GM10248 (cell line): ENCODE measurements at regions not wholly inside any gene's neighbourhood (a gene's known extent, or its start where the extent isn't known, plus 50 kb on each side); places are given as distances from the start of the nearest gene placed in this dataset.

ENCODE experiments used
- CTCF ChIA-PET: fragments of 300-600 bp; sonication (Branson Sonifier 250); formaldehyde crosslinking; extraction: SDS; loops from one replicate; lab custom pipeline; 2021; ENCODE audit warnings: antibody characterized with exemption; lab: Yijun Ruan, JAX
- POLR2A ChIA-PET: fragments of 350-650 bp; sonication (Branson Sonifier 250); formaldehyde crosslinking; extraction: SDS; loops from one replicate; lab custom pipeline; 2020; ENCODE audit warnings: antibody characterized with exemption; lab: Yijun Ruan, JAX
- DNase-seq: peaks from one replicate; pipeline ENCODE4 v3.0.0; 2012; ENCODE audit errors: extremely low spot score
- TF ChIP-seq, protein P1 (sequence below): IDR thresholded peaks from 2 replicates; pipeline ENCODE4 v1.5.1; 2012; ENCODE audit warnings: mild to moderate bottlenecking, low read depth; ENCODE audit errors: extremely low read depth, missing control alignments, control extremely low read depth

DNA sequence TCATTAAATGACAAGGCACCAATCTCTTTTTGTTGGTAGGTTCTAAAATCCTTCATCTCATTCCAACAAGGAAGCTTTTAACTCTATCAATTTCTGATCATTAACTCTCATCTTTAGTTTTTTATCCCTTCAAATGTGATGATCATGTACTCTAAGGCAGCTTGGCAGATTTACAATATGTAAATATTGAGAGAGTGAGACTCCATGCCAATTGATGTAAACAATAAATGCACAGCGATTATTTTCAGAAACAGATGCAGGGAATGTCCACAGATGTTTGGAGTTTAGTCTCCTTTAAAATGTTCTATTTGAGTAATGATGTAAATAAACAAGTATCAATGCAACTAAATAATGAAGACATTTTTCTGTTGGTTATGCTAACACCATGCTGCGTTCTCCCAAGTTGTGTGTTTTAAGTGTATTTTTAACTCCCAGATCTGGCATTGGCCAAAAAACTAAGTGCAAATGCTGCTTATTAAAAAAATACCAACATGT is 213.8 kb downstream of the AHR start:
- ChIA-PET CTCF (interaction anchor here (2.0 to 2.4 kb wide), 2 partner anchors 13 to 19 kb away, joined by 4 to 8 read pairs; no protein-coding TSS in a partner anchor), POLR2A (no interaction called here)

DNA sequence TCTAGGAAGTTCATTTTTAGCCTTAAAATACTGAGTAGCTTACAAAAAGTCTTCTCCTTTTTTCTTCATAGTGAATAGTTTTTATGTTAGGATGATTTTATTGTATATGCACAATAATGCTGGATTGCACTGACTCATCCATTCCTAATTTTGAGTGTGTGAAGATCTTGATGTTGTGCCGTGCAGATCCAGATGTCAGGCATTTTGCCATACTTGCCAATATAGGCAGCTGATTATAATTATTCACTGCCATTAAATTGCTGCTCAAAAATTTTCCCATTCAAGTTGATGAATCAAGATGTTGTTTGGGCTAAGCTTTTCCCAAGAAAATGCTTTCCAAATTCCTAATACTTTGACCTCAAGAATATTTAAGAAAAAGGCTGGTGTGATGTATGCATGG is 218.3 kb downstream of the AHR start:
- DNase-seq, result no peak
- TF ChIP-seq, protein P1, sequence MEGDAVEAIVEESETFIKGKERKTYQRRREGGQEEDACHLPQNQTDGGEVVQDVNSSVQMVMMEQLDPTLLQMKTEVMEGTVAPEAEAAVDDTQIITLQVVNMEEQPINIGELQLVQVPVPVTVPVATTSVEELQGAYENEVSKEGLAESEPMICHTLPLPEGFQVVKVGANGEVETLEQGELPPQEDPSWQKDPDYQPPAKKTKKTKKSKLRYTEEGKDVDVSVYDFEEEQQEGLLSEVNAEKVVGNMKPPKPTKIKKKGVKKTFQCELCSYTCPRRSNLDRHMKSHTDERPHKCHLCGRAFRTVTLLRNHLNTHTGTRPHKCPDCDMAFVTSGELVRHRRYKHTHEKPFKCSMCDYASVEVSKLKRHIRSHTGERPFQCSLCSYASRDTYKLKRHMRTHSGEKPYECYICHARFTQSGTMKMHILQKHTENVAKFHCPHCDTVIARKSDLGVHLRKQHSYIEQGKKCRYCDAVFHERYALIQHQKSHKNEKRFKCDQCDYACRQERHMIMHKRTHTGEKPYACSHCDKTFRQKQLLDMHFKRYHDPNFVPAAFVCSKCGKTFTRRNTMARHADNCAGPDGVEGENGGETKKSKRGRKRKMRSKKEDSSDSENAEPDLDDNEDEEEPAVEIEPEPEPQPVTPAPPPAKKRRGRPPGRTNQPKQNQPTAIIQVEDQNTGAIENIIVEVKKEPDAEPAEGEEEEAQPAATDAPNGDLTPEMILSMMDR, result no peak
- POLR2A ChIA-PET, result no interaction called here
- CTCF ChIA-PET, result interaction anchor here (1.7 kb wide), 1 partner anchor 10 kb away, joined by 3 read pairs; no protein-coding TSS in a partner anchor

More for the DNA sequence above, 213.8 kb downstream of the AHR start:
- no peak for DNase-seq
- TF ChIP-seq, protein P1, result no peak

DNA sequence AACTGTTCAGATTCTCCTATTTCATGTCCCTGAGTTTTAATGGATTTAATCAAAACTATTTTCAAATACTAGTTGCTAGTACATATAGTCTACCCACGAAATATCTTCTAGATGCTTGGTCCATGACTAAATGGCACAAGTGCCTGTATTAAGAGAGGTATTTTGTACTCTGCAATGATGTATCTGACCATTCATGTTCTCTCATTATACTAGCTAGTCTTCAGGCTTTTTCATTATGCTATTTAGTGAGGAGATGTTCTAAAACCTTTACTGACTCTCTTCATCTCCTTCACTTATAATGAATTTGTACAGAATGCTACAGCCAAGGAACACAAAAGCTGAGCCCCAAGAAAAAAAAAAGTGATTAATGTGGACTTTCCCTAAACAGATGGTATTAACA is 222.5 kb downstream of the AHR start:
- TF ChIP-seq, protein P1, result no peak
- POLR2A ChIA-PET, result no interaction called here
- CTCF ChIA-PET, result interaction anchor here (1.1 kb wide), 1 partner anchor 16 kb away, joined by 3 read pairs; no protein-coding TSS in a partner anchor
- DNase-seq, result no peak

DNA sequence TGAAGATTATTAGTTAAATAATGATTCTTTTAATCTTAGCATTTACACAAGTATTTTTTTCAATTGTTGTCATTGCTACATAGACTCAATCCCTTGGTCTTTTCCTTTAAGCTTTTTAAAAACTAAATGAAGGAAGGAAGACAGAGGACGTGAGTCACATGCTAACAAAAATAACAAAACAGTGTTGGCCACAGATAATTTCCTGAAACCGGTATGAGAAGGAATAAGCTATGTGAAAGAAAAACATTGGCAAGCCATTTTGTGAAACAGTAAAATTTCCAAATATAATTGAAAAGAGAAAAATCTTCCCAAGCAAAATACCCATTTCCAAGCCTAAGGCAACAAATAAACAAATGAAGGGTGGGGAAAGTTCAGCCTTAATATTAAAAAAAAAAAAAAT is 223.0 kb downstream of the AHR start:
- ChIA-PET POLR2A (no interaction called here), CTCF (interaction anchor here (0.7 to 1.1 kb wide), 2 partner anchors 16 to 214 kb away, joined by 3 read pairs; no protein-coding TSS in a partner anchor)
- DNase-seq, result no peak
- TF ChIP-seq, protein P1, result no peak

DNA sequence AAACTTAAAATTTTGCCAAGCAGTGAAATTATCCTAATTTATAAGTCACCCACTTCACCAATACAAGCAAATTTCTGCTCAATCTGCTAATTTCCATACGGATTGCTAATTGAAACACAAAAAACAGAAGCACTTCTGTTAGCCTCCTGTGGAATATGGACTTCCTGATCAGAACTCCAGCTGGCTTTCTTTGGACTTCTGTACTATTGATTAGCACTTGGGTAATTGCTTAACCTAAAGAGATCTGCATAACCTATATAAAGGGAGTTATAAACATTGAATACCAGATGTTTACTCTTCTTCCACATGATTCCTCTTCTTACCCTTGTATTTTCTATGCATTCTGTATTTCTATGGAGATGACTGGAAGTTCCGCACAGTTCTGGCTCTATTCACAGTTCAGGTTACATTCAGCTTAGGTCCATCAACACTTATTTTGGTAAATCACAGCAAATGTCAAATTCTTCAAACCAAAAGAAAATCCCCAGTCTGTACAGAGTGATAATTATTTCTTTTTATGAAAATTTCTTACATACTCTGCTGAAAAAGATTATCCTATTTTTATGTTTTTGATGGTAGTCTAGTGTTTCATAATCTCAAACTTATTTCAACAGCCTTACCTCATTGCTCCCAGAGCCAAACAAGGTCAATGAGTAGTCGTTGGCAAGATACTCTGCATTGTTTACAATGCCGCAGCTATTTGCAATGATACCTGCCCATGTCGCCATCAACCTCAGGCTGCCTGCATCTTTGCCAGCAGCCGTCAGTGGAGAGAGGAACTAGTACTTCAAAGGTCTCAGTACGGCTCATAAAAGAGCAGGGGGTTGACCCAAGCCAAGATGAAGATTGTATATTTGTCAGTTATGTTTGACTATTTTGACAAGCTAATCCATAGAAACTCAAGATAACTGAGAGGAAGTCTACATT is 225.6 kb downstream of the AHR start:
- ChIA-PET CTCF (interaction anchor here (1.0 to 1.3 kb wide), 3 partner anchors 8 to 541 kb away, joined by 3 to 4 read pairs (median 3); no protein-coding TSS in a partner anchor), POLR2A (no interaction called here)
- no peak for DNase-seq
- TF ChIP-seq, protein P1, result no peak

DNA sequence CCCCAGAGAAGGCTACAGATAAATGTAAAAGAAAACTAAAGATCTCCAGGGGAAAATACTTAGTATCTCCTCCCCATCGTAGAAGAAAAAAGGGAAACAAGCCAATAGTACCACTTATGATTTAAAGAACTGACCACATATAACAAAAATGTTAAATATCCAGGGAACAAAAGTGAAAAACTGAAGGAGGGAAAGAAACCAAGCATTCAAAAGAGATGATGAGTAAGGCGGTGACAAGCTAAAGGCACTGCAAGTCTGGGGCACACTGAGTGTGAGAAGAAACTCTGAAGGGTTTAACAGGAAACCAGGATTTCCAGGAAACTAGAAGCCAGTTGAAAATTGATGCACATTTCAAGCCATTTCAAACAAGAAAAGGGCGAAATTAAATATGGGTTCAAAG is 226.3 kb downstream of the AHR start:
- POLR2A ChIA-PET, result no interaction called here
- DNase-seq, result no peak
- TF ChIP-seq, protein P1, result no peak
- CTCF ChIA-PET, result interaction anchor here (1.2 to 1.3 kb wide), 2 partner anchors 9 to 542 kb away, joined by 3 to 4 read pairs; no protein-coding TSS in a partner anchor
